Mammary epithelial cell (primary cell): ENCODE measurements at regions not wholly inside any gene's neighbourhood (a gene's known extent, or its start where the extent isn't known, plus 50 kb on each side); places are given as distances from the start of the nearest gene placed in this dataset.

Source experiments
- CTCF ChIP-seq, 2 donors: IDR thresholded peaks in 1 of 2; conservative IDR thresholded peaks in 1 of 2; 2 replicates each; pipeline ENCODE4 v1.5.1; 2011 to 2012; ENCODE audit warnings: inconsistent platforms in 2 of 2, low read length in 2 of 2, mild to moderate bottlenecking in 2 of 2, control low read depth in 1 of 2, low read depth in 1 of 2; ENCODE audit not compliant: insufficient read depth in 1 of 2; ENCODE audit errors: extremely low read depth in 1 of 2
- EZH2 ChIP-seq: IDR thresholded peaks from 2 replicates; pipeline ENCODE4 v1.6.1; 2012; ENCODE audit warnings: low read length, inconsistent platforms, borderline replicate concordance

- TF ChIP-seq CTCF (conservative IDR thresholded peaks at IDR 0.05 in 1 of 2, IDR thresholded peaks at IDR 0.05 in 1 of 2; ENCODE audit: extremely low read depth in 1 of 2, insufficient read depth in 1 of 2, low read depth in 1 of 2, low read length in 2 of 2) (no peak), EZH2 (no peak)
These were observed 436.5 kb upstream of the ACVR2A start for GRCh38 chr2:147408357-147408756.
